ENCODE measurements at regions not wholly inside any gene's neighbourhood (a gene's known extent, or its start where the extent isn't known, plus 50 kb on each side); places are given as distances from the start of the nearest gene placed in this dataset.
"Not testable (repeated sequence)": the region's sequence is repeated elsewhere in the genome, so short reads cannot be mapped to it uniquely, and the experiment has no call there.

GRCh38 chr20:55135923-55136322, 660.5 kb downstream of the DOK5 start:
- no peak for DNase-seq (ENCODE audit: low spot score)
- in situ Hi-C loops (cut with MboI; ENCODE audit: low pct_unique_long_range_greater_than_20kb, low sequenced_read_pairs, unreplicated experiment), result loop anchor here (25.0 kb wide), 1 partner anchor 99 kb away; no protein-coding TSS in a partner anchor
- TF ChIP-seq, protein P1, sequence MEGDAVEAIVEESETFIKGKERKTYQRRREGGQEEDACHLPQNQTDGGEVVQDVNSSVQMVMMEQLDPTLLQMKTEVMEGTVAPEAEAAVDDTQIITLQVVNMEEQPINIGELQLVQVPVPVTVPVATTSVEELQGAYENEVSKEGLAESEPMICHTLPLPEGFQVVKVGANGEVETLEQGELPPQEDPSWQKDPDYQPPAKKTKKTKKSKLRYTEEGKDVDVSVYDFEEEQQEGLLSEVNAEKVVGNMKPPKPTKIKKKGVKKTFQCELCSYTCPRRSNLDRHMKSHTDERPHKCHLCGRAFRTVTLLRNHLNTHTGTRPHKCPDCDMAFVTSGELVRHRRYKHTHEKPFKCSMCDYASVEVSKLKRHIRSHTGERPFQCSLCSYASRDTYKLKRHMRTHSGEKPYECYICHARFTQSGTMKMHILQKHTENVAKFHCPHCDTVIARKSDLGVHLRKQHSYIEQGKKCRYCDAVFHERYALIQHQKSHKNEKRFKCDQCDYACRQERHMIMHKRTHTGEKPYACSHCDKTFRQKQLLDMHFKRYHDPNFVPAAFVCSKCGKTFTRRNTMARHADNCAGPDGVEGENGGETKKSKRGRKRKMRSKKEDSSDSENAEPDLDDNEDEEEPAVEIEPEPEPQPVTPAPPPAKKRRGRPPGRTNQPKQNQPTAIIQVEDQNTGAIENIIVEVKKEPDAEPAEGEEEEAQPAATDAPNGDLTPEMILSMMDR (IDR thresholded peaks at IDR 0.05; ENCODE audit: extremely low read depth, insufficient read depth, missing control alignments), result no peak

- in situ Hi-C loops (cut with MboI; ENCODE audit: low pct_unique_long_range_greater_than_20kb, low sequenced_read_pairs, unreplicated experiment), result loop anchor here (25.0 kb wide), 1 partner anchor 95 kb away; no protein-coding TSS in a partner anchor
- no peak for DNase-seq (ENCODE audit: low spot score)
- TF ChIP-seq, protein P1 (IDR thresholded peaks at IDR 0.05; ENCODE audit: extremely low read depth, insufficient read depth, missing control alignments), result no peak
Measured at GRCh38 chr20:55132523-55132922, 657.1 kb downstream of the DOK5 start.

DNA sequence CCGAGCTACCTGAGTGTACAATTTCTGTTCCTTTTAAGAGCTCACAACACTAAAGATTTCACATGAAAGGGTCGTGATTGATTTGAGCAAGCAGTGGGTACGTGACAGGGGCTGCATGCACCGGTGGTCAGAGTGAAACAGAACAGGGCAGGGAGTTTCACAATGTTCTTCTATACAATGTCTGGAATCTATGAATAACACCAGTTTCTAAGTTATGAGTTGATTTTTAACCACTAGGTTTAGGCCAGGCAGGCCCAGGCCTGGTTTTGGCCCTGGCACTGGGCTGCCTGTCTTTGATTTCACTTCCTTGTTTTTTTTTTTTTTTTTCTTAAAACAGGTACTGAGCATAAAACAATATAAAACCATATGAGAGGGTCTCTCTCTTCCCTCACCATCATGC, 642.2 kb downstream of the DOK5 start:
- in situ Hi-C loops (cut with MboI; ENCODE audit: low pct_unique_long_range_greater_than_20kb, low sequenced_read_pairs, unreplicated experiment); DNase-seq (ENCODE audit: low spot score): not testable (repeated sequence)

DNA sequence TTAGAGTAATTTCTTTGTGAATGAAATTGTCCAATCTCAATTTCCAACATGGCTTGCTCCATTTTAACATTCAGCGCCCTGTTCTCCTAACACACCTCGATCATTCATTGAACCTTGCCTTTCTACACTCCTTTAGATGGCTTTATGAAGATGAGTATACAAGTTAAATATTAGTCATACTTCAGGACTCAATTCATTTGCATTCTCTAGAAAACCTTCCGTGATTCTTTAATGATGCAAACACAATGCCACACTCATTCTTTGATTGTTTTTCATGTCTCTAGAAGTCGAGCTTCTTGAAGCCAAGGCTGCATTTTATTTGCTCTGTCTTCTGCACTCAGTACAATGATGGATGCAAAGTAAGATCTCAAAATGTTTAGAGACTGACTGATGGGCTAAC, 641.2 kb downstream of the DOK5 start:
- in situ Hi-C loops (cut with MboI; ENCODE audit: low pct_unique_long_range_greater_than_20kb, low sequenced_read_pairs, unreplicated experiment), result no loop called here
- no peak for DNase-seq (ENCODE audit: low spot score)
- TF ChIP-seq, protein P1 (IDR thresholded peaks at IDR 0.05; ENCODE audit: extremely low read depth, insufficient read depth, missing control alignments), result no peak

DNA sequence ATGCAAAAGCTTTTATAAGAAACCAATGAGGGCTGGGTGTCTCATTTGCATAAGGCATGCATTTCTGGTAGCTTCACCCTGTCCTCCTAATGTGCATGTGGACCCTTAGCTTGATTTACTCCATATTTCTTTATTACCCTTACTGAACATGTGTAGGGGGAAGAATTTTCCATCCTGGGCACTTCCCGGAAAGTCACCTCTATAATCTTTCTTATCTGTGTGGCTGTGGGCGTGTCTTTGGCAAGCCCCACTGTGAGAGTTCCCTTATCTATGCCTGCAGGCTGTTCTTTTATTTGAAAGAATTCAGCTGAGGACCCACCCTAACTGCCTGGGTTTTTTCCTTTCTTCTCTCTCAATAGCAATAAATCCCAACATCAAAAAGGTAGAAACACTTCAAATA, 627.8 kb downstream of the DOK5 start:
- DNase-seq (ENCODE audit: low spot score), result no peak
- in situ Hi-C loops (cut with MboI; ENCODE audit: low pct_unique_long_range_greater_than_20kb, low sequenced_read_pairs, unreplicated experiment), result no loop called here
- TF ChIP-seq, protein P1 (IDR thresholded peaks at IDR 0.05; ENCODE audit: extremely low read depth, insufficient read depth, missing control alignments), result no peak

DNA sequence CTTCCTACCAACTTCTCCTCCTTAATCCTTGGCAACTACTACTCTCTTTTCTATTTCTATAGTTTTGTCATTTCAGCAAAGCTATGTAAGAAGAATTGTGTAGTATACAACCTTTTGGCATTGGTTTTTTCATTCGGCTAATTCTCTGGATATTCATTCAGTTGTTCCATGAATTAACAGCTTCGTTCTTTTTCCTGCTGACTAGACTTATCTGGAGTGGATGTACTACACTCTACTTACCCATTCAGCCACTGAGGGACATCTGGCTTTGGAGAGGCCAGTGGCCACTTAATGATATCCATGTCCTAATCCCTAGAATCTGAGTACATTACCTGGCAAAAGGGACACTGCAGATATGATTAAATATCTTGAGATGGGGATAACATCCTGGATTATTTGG, 623.9 kb downstream of the DOK5 start:
- in situ Hi-C loops (cut with MboI; ENCODE audit: low pct_unique_long_range_greater_than_20kb, low sequenced_read_pairs, unreplicated experiment), result no loop called here

DNA sequence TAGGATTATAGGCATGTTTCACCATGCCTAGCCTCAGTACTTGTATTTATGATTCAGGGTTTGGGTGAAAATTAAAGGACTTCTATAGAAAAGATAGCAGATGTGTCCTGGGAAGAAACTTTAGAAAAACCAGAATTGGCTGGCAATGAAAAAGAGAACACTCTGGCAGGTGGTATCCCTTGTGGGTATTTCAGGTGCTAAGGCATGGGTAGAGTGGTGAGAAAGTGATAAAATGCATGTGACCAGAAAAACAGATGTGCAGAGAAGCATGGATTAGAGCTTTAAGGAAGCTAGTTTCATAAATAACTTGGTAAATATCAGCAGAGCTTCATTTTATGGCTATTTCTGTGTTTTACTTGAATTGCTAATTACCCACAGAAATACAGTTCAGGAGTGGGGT, 622.2 kb downstream of the DOK5 start:
- TF ChIP-seq, protein P1 (IDR thresholded peaks at IDR 0.05; ENCODE audit: extremely low read depth, insufficient read depth, missing control alignments), result no peak
- in situ Hi-C loops (cut with MboI; ENCODE audit: low pct_unique_long_range_greater_than_20kb, low sequenced_read_pairs, unreplicated experiment), result no loop called here
- no peak for DNase-seq (ENCODE audit: low spot score)

More for the DNA sequence above, 623.9 kb downstream of the DOK5 start:
- no peak for DNase-seq (ENCODE audit: low spot score)
- TF ChIP-seq, protein P1 (IDR thresholded peaks at IDR 0.05; ENCODE audit: extremely low read depth, insufficient read depth, missing control alignments), result no peak

Data from GM13977 (cell line).